ENCODE measurements at regions not wholly inside any gene's neighbourhood (a gene's known extent, or its start where the extent isn't known, plus 50 kb on each side); places are given as distances from the start of the nearest gene placed in this dataset.
A peak's percentile ranks its signal among the peaks of the same experiment; 100 is the strongest.

DNA sequence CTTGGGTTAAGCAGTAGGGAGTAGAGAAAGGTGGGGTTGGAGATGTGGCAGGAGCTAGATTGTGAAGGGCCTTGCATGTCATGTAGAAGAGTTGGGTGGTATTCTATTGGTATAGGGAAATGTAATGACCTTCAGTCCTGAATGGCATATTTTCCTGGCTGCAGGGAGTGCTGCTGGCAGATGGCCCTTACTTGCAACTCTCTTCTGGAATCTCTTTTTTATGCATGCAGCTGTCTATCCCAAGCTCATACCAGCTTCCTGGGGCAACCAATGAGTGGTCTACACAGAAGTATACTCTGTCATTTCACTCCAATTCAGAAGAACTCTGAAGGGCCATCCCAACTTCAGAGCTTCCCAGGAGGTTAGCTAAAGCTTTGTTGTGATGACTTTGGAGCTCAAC lies 144.7 kb upstream of the ANKRD28 start:
- no peaks in the 10 kb centered on the region for H3K36me3 ChIP-seq (ENCODE audit: control insufficient read depth, insufficient read depth, low read length)
- DNase-seq (ENCODE audit: low read depth): no peak
- H3K27me3 ChIP-seq (ENCODE audit: control insufficient read depth, insufficient read depth, low read length): no peaks in the 10 kb centered on the region
- TF ChIP-seq CTCF (IDR thresholded peaks at IDR 0.05; ENCODE audit: insufficient read depth, low read length, severe bottlenecking): no peak
- no peak overlapping the region for H3K4me3 ChIP-seq (ENCODE audit: low read depth, low read length)
- FAIRE-seq: no peak

GRCh38 chr3:15942936-15943335 lies 145.2 kb upstream of the ANKRD28 start:
- no peak for TF ChIP-seq CTCF (IDR thresholded peaks at IDR 0.05; ENCODE audit: insufficient read depth, low read length, severe bottlenecking)
- H3K27me3 ChIP-seq (ENCODE audit: control insufficient read depth, insufficient read depth, low read length): no peaks in the 10 kb centered on the region
- no peak overlapping the region for H3K4me3 ChIP-seq (ENCODE audit: low read depth, low read length)
- FAIRE-seq (no peak), DNase-seq (ENCODE audit: low read depth) (no peak)
- no peaks in the 10 kb centered on the region for H3K36me3 ChIP-seq (ENCODE audit: control insufficient read depth, insufficient read depth, low read length)

GRCh38 chr3:15948388-15948787 lies 150.6 kb upstream of the ANKRD28 start:
- no peak for TF ChIP-seq CTCF (IDR thresholded peaks at IDR 0.05; ENCODE audit: insufficient read depth, low read length, severe bottlenecking)
- DNase-seq (ENCODE audit: low read depth): no peak
- Histone ChIP-seq H3K4me3 (ENCODE audit: low read depth, low read length) (no peak overlapping the region), H3K36me3 (ENCODE audit: control insufficient read depth, insufficient read depth, low read length) (no peaks in the 10 kb centered on the region), H3K27me3 (ENCODE audit: control insufficient read depth, insufficient read depth, low read length) (no peaks in the 10 kb centered on the region)
- FAIRE-seq: no peak

DNA sequence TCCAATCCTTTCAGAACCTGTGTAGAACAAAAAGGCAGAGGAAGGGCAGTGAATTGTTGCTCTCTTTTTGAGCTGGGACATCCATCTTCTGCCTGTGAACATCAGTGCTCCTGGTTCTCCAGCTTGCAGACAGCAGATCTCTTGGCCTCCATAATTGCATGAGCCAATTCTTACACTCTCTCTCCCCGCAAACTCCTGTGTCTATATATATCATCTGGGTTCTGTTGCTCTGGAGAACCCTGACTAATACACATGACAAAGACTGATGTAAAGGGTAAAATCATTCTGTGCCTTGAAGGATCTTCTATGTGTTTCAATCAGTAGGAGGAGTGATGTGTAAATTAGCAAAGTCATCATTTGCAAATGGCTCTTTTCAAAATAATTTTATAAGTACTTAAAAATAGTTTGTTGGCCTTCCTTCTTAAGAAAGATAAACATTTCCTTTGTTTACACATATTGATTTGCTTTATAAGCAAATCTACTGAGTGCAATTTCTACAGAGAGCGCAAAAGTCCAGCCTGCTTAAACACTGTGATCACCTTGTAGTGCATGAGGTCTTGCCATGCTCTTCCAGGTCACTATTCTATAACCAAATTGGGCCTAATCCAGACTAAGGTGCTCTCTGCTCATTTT lies 154.9 kb upstream of the ANKRD28 start:
- Histone ChIP-seq H3K4me3 (ENCODE audit: low read depth, low read length) (no peak overlapping the region), H3K27me3 (ENCODE audit: control insufficient read depth, insufficient read depth, low read length) (no peaks in the 10 kb centered on the region), H3K36me3 (ENCODE audit: control insufficient read depth, insufficient read depth, low read length) (no peaks in the 10 kb centered on the region)
- no peak for TF ChIP-seq CTCF (IDR thresholded peaks at IDR 0.05; ENCODE audit: insufficient read depth, low read length, severe bottlenecking)
- FAIRE-seq (no peak), DNase-seq (ENCODE audit: low read depth) (peak; percentile 21)

- peak; percentile 77 for DNase-seq (ENCODE audit: low read depth)
- H3K36me3 ChIP-seq (ENCODE audit: control insufficient read depth, insufficient read depth, low read length): no peaks in the 10 kb centered on the region
- TF ChIP-seq CTCF (IDR thresholded peaks at IDR 0.05; ENCODE audit: insufficient read depth, low read length, severe bottlenecking): peak; percentile 9
- no peak overlapping the region for H3K4me3 ChIP-seq (ENCODE audit: low read depth, low read length)
- no peak for FAIRE-seq
- H3K27me3 ChIP-seq (ENCODE audit: control insufficient read depth, insufficient read depth, low read length): no peaks in the 10 kb centered on the region
These were observed 156.1 kb upstream of the ANKRD28 start for GRCh38 chr3:15953841-15954240.

DNA sequence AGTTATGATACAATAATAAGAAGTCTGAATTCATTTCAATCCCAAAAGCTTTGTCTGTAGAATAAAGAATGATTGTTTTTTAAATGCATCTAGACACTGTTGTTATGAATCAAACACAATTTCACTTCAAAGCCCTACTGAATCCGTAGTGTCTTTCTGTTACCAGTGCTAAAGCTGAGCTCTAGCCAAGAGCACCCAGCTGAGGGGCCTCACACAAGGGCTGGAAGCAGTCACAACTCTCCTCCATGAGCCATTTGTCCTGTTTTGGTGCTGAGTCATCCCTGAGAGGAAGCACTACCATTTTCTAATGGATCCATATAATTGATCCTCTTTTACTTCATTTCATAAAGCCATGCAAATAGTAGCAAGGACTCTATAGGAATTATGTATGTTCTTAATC lies 158.2 kb upstream of the ANKRD28 start:
- no peak for FAIRE-seq
- Histone ChIP-seq H3K27me3 (ENCODE audit: control insufficient read depth, insufficient read depth, low read length) (no peaks in the 10 kb centered on the region), H3K4me3 (ENCODE audit: low read depth, low read length) (no peak overlapping the region), H3K36me3 (ENCODE audit: control insufficient read depth, insufficient read depth, low read length) (no peaks in the 10 kb centered on the region)
- DNase-seq (ENCODE audit: low read depth): no peak
- no peak for TF ChIP-seq CTCF (IDR thresholded peaks at IDR 0.05; ENCODE audit: insufficient read depth, low read length, severe bottlenecking)
